Left cardiac atrium (tissue), 4 donors: ENCODE measurements at regions not wholly inside any gene's neighbourhood (a gene's known extent, or its start where the extent isn't known, plus 50 kb on each side); places are given as distances from the start of the nearest gene placed in this dataset.

Experiments
- ATAC-seq, 2 donors: fragments of 200-7000 bp; cut with Tn5 transposase; one replicate each; pipeline ENCODE4 v1.9.1; 2020; ENCODE audit warnings: mild to moderate bottlenecking in 2 of 2, moderate library complexity in 2 of 2
- DNase-seq: peaks from one replicate; pipeline ENCODE4 v3.0.0-alpha.2; 2020
- intact Hi-C, 2 donors: fragments of 100-400 bp; cut with DNase I; formaldehyde crosslinking; loops; one replicate each; pipeline versions ENCODE4 v1.14.1 to v1.15.1; 2022 to 2023
- donor health status: DM: no; HTN: yes; CAD: no.
- donor health status: DM: no; HTN: yes; CAD: no; lungs with severe emphysema.
- donor health status: DM: yes; HTN: yes; CAD: no.
- donor health status: Dilated cardiomyopathy.

DNA sequence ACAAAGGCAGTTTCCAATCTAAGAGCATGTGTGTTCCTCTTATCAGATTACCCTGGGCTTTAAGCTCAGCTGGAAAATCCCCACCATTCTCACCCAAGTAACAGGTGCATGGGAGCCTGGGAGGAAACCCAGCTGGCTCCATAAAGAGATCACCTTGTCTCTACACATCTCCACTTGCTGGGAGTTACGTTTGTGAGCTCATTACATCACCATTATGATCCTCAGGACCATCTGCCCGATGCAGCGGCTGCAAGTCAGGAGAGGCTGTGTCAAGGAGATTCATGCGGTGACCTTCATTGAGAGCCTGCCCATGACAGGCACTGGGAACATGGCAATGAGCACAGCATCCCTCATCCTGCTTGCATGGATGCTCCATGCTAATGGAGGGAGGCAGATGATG, 618.0 kb downstream of the NPHP4 start:
- no peak for DNase-seq
- intact Hi-C loops: no loop called here
- ATAC-seq: no peak

DNA sequence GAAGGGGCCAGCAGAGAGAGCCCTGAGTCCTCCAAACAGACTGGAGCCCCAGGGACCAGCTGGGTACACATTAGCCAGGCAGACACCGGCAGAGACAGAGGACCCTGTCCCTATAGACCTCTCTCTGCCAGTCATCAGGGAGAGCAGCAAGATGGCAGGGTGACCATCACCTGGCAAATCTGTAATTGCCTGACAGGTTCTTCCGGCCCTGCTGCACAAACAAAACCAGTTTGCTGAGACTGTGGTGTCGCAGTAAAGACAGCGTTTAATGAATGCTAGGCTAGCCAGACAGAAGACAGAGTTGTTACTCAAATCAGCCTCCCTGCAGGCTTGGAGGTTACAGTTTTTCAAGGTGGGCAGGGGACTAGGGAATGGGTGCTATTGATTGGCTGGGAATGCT, 618.9 kb downstream of the NPHP4 start:
- ATAC-seq: no peak

DNA sequence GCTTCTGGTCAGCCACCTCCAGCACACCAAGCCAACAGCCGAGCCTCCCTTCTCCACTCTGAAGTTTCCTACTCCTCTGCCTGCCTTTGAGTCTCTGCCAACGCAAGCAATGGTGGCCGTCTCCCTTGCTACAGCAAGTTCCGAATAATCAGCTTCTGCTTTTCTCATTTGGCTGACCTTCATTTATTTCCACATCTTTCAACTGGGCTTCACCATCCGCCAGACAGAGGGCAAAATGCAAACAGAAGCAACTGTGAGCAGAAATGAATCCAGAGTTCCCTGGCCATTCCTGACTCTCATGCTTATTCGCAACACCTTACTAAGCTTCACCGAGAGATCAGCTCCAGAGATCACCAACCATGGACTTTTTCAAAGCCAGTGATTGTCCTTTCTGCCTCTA, 621.0 kb downstream of the NPHP4 start:
- no peak for ATAC-seq
- intact Hi-C loops: no loop called here
- DNase-seq: no peak

More for the DNA sequence above, 618.9 kb downstream of the NPHP4 start:
- intact Hi-C loops: no loop called here
- no peak for DNase-seq

DNA sequence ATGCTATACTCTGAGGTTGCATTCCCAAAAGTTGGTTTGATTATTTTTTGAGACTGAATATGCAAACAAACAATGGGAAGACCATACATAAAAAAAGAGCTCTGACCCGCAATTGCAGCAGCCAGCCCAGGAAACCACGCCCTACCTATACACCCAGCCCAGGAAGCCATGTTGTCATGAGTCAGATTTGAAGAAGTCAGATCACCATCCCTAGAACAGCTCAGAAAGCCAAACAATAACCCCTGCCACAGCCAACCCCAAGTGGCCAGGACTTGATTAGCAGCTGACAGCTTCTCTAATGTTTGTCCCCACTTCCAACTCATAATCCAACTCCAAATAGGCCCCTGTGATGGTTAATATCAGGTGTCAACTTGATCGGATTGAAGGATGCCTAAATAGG, 621.9 kb downstream of the NPHP4 start:
- intact Hi-C loops: no loop called here
- ATAC-seq: no peak

DNA sequence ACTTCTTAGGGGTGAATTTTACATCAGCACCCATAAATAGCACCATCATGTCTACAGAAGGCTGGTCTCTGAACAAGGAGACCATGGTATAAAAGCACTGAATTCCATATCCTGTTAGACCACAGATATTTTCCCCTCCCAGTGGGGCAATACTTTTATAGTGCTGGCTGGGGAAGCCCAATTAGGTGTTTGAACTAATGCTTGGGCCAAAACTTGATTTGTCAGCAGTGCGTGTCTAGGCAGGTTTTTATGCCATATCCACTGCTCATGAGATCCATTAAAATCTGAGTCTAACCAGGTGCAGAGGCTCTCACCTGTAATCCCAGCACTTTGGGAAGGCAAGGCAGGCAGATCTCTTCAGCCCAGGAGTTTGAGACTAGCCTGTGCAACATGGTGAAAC, 623.0 kb downstream of the NPHP4 start:
- no peak for ATAC-seq
- DNase-seq: no peak
- intact Hi-C loops: no loop called here

More for the DNA sequence above, 621.9 kb downstream of the NPHP4 start:
- DNase-seq: no peak

DNA sequence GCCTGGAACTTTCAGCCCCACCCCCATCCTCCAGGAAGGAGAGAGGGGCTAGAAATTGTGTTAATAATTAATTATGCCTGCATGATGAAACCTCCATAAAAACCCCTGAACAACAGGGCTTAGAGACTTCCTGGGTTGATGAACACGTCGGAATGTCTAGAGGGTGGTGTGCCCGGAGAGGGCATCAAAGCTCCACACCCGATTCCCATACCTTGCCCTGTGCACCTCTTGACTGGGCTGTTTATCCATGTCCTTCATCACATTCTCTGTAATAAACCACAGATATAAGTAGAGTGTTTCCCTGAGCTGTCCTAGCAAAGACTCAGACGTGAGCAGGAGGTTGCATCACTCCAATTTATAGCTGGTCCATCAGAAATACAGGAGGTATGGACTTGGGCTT, 624.0 kb downstream of the NPHP4 start:
- no peak for ATAC-seq
- DNase-seq: no peak
- intact Hi-C loops: no loop called here

DNA sequence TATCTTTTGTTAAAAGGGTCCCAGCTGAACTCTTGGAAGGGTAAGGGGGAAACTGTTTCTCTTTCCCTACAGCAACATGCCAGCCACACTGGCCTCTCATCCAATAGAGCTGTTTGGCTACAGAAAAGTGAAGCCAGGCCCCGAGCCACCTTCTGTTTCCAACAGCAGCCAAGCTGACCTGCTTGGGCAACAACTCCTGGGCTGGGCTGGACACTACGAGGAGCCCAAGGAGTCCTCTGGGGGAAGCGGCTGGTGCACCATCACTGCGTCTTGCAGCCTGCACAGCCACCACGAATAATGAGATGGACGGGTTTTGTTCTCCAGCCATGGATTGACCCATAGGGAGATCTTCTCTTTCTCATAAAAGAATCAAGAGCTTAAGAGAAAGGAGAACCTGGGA, 624.9 kb downstream of the NPHP4 start:
- DNase-seq: no peak
- ATAC-seq: no peak
- intact Hi-C loops: no loop called here

DNA sequence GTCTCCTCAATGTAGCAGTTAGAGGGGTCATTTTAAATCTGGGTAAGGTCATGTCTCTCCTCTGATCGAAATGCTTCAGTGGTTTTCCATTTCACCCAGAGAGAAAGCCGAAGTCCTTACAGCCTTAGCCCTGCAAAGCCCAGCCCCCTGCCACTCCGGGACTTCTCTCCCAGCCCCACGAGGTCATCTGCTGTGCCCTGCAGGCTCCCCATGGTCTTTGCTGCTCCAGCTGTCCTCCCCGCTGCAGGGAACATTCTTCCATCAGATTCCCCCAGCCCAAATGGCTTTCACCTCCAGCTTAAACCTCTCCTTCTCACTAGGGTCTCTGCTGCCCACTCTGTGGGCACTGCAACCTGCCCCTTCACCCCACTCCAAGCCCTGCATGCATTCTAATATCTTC, 626.5 kb downstream of the NPHP4 start:
- no peak for ATAC-seq
- DNase-seq: no peak
- intact Hi-C loops: no loop called here

DNA sequence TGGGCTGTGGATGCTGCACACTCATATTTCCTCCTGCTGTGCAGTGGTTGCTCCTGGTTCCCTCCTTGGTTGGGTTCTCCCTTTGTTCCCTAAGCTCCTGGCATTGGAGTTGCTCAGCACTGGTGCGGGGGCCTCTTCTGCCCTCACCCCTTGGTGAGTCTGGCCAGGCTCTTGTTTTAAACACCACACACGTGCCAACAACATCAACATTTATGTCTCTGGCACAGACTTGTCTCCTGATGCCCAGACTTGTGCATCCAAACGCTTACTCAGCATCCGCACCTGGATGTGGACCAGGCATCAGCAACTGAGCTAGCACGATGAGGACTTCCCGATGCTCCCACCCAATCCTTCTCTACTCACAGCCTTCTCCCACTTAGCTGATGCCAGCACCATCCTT, 627.6 kb downstream of the NPHP4 start:
- intact Hi-C loops: no loop called here
- ATAC-seq: no peak
- no peak for DNase-seq

DNA sequence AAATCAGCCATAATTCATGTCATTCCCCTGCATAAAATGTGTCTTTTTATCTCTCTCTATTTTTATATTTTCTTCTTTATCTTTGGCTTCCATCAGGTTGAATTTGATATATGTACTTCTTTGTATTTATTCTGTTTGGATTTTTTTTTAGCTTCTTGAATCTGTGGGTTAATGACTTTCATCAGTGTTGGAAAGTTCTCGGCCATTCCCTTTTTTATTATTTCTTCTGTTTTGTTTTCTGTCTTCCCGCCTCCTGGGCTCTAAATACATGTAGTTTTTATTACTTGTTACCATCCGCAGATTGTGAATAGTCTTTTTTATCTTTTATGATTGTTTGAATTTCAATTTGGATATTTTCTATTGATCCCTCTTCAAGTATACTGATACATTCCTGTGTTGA, 637.5 kb downstream of the NPHP4 start:
- intact Hi-C loops: no loop called here
- ATAC-seq (no peak), DNase-seq (no peak)

DNA sequence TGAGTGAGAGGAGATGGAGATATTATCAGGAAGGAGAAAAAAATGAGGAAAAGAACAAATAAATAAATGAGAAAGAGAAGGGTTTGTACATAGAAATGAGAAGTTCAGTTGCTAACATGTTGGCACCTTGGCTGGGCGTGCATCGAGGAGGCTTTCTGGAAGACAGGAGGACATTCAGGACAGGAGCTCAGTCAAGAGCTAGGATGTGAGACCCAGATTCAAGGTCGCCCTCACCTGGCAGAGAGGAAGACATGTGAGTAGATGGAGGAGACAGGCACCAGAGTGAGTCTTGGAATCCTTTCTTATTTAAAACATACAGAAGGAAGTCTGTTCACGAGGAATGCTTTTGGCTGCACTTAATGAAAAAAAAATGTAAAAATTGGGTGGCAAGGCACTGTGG, 640.9 kb downstream of the NPHP4 start:
- intact Hi-C loops: no loop called here
- DNase-seq: no peak
- ATAC-seq: no peak

DNA sequence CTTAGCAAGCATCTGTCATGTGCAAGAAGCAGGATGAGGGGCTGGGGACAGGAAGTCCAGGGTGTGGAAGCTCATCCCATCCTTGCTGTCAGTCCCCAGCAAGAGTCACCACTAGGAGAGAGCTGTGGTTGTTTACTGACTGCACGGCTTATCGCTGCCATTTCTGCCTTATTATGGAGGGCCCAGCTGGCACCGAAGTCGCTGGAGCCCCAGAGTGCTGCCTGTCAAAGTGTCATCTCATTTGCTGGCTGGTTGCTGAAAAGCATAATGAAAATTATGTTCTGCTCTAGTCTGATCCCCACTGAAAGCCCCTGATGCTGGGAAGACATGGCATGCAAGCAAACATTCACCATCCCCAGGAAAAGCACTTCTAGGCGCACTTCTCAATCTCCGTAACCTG, 642.7 kb downstream of the NPHP4 start:
- intact Hi-C loops: no loop called here
- DNase-seq: no peak
- ATAC-seq: no peak

DNA sequence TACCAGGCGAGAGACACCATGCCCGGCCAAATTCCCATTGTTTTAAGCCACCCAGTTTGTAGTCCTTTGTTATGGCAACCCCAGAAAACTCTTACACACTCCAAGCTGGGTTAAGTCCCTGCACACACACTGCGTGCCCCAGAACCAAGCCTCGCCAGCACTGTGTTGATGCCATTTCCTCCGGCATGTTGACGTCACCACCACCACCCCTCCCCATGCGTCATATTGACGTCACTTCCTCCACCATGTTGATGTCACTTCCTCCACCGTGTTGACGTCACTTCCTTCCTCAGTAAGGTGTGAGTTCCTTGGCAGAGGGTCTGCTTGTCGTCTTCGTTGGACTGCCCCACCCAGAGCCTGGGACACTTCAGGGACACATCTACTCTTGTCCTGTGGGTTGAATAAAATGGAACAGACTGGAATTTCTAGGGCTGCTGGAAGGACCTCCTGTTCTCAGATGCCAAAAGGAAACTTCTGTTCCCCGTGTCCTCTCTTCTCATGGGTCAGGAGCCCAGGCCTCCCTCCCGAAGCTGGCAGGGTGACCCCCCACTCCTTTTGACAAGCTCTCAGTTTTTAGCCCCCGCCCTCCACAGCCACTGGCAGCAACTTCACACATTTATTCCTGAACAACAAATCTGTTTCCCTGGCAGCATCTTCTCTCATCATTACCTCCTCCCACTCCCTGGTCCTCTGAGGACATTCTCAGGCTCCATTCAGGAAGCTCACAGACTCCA, 643.3 kb downstream of the NPHP4 start:
- no peak for ATAC-seq
- DNase-seq: no peak
- intact Hi-C loops: no loop called here

DNA sequence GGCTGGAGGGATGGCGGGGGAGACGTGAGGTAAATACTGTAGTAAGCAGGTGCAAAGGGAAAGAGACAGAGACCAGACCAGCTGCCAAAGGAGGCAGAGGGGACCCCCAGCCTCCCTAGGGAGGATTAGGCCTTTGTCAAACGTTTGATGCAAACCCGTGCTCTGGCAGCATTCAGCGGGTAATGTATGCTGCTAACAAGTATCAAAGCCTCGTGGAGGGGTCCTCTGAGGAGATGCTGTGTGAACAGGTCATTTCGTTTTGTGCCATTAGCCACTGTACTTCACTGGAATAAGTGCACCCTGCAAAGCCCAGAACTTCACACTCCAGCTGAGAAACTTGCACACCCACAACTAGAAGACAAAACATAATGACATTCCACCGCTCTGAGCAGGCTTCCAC, 644.5 kb downstream of the NPHP4 start:
- DNase-seq (no peak), ATAC-seq (no peak)
- intact Hi-C loops: no loop called here

DNA sequence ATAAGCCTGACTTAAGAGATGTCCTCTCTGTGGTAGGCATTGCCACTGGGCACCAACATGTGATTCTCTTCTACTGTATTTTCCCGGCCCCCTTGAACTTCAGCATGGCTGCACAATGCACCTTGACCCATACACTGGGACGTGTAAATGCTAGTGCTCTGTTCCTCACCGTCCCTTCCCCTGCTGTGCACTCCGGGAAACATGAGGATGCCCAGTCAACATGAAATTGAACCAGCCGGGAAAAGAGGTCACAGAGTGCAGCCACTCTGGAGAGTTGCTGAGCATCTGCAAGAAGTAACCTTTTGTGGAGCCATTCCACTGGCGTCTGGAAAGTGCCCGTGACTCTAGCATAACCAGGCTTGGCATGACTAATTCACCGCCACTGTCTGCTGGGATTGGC, 646.7 kb downstream of the NPHP4 start:
- no peak for DNase-seq
- intact Hi-C loops: no loop called here
- ATAC-seq: no peak

DNA sequence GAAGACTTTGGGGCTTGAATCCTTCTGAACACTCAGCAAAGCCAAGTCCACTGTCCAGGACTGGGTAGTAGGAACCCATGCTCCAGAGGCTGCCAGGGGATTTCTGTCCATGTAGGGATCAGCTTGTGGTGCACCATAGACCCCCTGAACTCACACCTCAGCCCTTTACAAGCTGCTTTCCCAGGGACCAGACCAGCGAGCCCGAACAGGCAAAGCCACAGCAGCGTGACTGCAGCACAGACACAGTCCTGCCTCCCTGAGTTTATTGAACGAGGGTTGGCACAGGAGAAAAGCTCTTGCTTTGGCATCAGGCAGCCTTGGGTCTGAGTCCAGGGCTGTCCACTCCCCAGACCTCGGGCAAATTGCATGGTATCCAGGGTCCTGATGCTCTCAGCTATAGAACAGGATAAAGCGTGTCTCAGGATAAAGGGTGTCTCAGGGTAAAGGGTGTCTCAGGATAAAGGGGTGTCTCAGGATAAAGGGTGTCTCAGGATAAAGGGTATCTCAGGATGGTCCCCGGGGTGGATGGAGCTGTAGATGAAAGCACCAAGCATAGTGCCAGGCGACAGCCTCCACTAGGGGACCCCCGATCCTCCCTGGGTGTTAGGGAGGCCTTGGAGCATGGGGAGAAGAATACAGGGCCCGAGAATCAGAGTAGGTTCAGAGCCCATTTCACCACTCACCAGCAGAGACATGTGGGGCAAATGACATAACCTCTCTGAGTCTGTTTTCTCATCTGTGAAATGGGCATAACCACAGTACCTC, 648.8 kb downstream of the NPHP4 start:
- intact Hi-C loops: no loop called here
- ATAC-seq: no peak
- no peak for DNase-seq

DNA sequence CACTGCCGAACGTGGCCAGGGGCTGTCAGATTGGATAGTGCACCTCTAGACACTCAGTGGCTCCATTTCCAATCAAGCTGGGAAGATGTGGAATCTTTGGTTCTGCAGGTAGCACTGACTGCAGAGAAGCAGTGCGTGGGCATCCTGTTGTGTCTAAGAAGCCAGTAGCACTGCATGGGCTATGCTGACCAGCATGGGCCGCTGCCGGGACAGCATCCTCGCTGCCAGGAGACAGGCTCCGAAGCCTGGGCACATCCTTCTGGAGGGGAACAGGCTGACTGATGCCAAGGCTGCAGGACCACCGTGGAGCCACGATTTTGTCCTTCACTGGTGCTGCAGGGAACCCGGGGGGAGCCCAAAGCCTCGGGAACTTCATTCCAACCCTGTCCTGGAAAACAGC, 649.4 kb downstream of the NPHP4 start:
- intact Hi-C loops: no loop called here
- DNase-seq (no peak), ATAC-seq (no peak)

DNA sequence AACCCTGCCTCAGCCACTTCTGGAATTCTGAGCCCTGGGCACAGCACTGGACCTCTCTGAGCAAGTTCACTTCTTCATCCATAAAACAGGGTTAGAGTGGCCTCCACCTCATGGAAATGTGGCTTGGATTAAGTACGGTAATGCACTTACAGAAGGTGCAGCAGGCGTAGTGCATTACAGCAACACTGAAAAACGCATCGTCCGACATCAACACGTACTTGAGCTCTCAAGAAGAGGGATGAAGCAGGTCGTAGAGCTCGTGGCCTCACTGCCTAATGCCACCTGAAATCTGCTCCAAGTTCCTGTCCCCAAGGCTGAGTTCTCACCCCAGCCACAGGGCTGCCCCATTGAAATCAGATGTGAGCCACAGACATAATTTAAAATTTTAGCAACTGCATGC, 650.1 kb downstream of the NPHP4 start:
- no peak for ATAC-seq
- intact Hi-C loops: no loop called here
- no peak for DNase-seq

DNA sequence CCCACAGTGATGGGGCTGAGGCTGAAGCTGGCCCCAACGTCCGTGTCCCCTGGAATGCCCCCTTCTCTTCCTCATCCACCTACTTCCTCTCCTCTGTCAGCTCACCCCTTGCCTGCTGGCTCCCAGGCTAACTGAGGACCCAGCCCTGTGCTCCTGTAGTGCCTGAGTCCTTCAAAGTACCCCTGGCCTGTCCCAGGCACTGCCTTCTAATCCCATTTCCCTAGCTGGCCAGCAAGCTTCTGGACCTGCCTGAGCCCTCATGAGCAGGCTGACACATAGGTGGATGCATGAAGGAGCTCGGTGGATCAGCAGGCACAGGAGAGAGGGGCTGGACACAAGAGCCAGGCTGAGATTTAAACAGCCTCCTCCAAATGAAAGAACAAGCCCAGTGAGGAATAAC, 650.8 kb downstream of the NPHP4 start:
- intact Hi-C loops: no loop called here
- ATAC-seq (no peak), DNase-seq (no peak)

DNA sequence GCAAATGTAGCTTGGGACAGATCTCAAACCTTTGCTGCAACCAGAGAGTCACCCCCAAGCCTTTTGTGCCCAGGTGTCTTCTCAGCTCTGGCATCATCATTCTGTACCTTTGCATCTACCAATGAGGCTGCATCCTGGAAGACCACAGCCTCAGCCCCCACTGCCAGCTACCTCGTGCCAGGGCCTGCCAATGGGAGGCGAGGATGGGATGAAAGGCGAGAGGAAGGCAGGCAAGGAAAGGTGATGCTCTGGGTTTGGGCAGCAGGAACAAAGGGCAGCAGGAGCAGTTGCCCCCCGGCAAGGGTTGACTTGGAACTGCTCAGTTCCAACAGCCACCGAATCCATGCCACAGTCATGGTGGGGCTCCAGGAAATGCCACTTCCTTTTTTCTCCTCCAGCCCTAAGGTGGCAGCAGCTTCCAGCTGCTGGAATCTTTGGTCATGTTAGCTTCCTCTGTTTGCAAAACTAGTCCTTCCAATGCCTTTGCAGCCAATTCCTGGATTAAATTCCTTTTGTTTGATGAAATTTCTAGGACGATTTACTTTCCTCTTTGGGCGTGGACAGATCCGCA, 651.6 kb downstream of the NPHP4 start:
- intact Hi-C loops: no loop called here
- no peak for DNase-seq
- ATAC-seq: no peak

DNA sequence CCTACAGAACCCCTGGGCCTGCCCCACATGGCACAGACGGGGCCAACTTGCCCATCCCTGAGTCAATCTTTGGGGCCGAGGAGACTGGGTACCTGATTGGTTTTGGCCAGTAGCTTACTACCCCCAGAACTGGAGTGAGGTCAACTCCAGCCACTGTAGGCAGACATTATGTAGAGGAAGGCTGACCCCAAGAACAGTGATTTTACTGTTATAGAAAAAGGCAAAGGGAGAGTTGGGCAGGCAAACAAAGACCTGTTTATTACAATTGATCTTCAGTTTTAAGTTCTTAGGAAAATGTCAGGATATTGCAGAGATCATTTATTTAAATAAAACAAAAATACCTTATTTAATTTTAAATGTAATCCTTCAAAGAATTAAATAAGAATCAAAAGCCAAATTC, 653.8 kb downstream of the NPHP4 start:
- DNase-seq: no peak
- intact Hi-C loops: no loop called here
- no peak for ATAC-seq
